ENCODE measurements at regions not wholly inside any gene's neighbourhood (a gene's known extent, or its start where the extent isn't known, plus 50 kb on each side); places are given as distances from the start of the nearest gene placed in this dataset.

GRCh38 chr12:77728018-77728417, 102.7 kb upstream of the NAV3 start:
- TF ChIP-seq RAD21 (IDR thresholded peaks at IDR 0.05; ENCODE audit: insufficient read depth, low read depth, low read length): no peak
- TF ChIP-seq, protein P1, sequence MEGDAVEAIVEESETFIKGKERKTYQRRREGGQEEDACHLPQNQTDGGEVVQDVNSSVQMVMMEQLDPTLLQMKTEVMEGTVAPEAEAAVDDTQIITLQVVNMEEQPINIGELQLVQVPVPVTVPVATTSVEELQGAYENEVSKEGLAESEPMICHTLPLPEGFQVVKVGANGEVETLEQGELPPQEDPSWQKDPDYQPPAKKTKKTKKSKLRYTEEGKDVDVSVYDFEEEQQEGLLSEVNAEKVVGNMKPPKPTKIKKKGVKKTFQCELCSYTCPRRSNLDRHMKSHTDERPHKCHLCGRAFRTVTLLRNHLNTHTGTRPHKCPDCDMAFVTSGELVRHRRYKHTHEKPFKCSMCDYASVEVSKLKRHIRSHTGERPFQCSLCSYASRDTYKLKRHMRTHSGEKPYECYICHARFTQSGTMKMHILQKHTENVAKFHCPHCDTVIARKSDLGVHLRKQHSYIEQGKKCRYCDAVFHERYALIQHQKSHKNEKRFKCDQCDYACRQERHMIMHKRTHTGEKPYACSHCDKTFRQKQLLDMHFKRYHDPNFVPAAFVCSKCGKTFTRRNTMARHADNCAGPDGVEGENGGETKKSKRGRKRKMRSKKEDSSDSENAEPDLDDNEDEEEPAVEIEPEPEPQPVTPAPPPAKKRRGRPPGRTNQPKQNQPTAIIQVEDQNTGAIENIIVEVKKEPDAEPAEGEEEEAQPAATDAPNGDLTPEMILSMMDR (IDR thresholded peaks at IDR 0.05 in 2 of 3, conservative IDR thresholded peaks at IDR 0.05 in 1 of 3; ENCODE audit: control insufficient read depth in 2 of 3, extremely low read depth in 1 of 3, insufficient read depth in 1 of 3, low read depth in 3 of 3, low read length in 3 of 3): no peak
- TF ChIP-seq IKZF2 (IDR thresholded peaks at IDR 0.05): no peak
- no peak for TF ChIP-seq TCF7 (IDR thresholded peaks at IDR 0.05; ENCODE audit: borderline replicate concordance)
- no peak for TF ChIP-seq POLR2A (IDR thresholded peaks at IDR 0.05; ENCODE audit: low read depth, low read length)
- no peak for TF ChIP-seq TAF1 (IDR thresholded peaks at IDR 0.05; ENCODE audit: borderline replicate concordance, low read depth, low read length)
- TF ChIP-seq CEBPB (IDR thresholded peaks at IDR 0.05; ENCODE audit: borderline replicate concordance in 1 of 2, low read depth in 2 of 2, low read length in 2 of 2): no peak
- TF ChIP-seq ZBED1 (IDR thresholded peaks at IDR 0.05; ENCODE audit: borderline replicate concordance): no peak

Data from GM12878 (cell line).